HEK293T (cell line): ENCODE measurements at regions not wholly inside any gene's neighbourhood (a gene's known extent, or its start where the extent isn't known, plus 50 kb on each side); places are given as distances from the start of the nearest gene placed in this dataset.
A peak's percentile ranks its signal among the peaks of the same experiment; 100 is the strongest.

Source experiments
- CTCF ChIA-PET: fragments of 350-600 bp; formaldehyde crosslinking; extraction: SDS; loops from one replicate; lab custom pipeline; 2021; ENCODE audit warnings: antibody characterized with exemption, inconsistent platforms; lab: Yijun Ruan, JAX
- POLR2A ChIA-PET: fragments of 350-600 bp; formaldehyde crosslinking; extraction: SDS; loops from one replicate; lab custom pipeline; 2020; ENCODE audit warnings: antibody characterized with exemption, inconsistent platforms; lab: Yijun Ruan, JAX
- DNase-seq: peaks from one replicate; pipeline ENCODE4 v3.0.0; 2012; ENCODE audit warnings: mixed read lengths; ENCODE audit errors: extremely low spot score
- ARNT ChIP-seq: fragments of 450-650 bp; IDR thresholded peaks from 2 replicates; pipeline ENCODE4 v1.6.1; 2017; ENCODE audit warnings: mild to moderate bottlenecking
- BHLHE40 ChIP-seq: fragments of 450-650 bp; IDR thresholded peaks from 2 replicates; pipeline ENCODE4 v1.6.1; 2016; ENCODE audit warnings: mild to moderate bottlenecking, moderate library complexity, borderline replicate concordance
- CTBP1 ChIP-seq: fragments of 450-650 bp; IDR thresholded peaks from 2 replicates; pipeline ENCODE4 v1.6.1; 2016; ENCODE audit warnings: borderline replicate concordance
- ELF4 ChIP-seq: fragments of 450-650 bp; IDR thresholded peaks from 2 replicates; pipeline ENCODE4 v1.6.1; 2017; ENCODE audit warnings: antibody characterized with exemption
- FOXA1 ChIP-seq: fragments of 450-650 bp; IDR thresholded peaks from 2 replicates; pipeline ENCODE4 v1.6.1; 2016; ENCODE audit warnings: mild to moderate bottlenecking
- FOXK2 ChIP-seq: fragments of 450-650 bp; IDR thresholded peaks from 2 replicates; pipeline ENCODE4 v1.6.1; 2016; ENCODE audit warnings: mild to moderate bottlenecking
- FOXM1 ChIP-seq: fragments of 450-650 bp; IDR thresholded peaks from 2 replicates; pipeline ENCODE4 v1.6.1; 2017; ENCODE audit warnings: mild to moderate bottlenecking, borderline replicate concordance
- HDGF ChIP-seq: fragments of 450-650 bp; IDR thresholded peaks from 2 replicates; pipeline ENCODE4 v1.6.1; 2017; ENCODE audit warnings: antibody characterized with exemption, borderline replicate concordance
- L3MBTL2 ChIP-seq: fragments of 450-650 bp; conservative IDR thresholded peaks from 2 replicates; pipeline ENCODE4 v1.6.1; 2016; ENCODE audit warnings: mild to moderate bottlenecking
- LEF1 ChIP-seq: fragments of 450-650 bp; IDR thresholded peaks from 2 replicates; pipeline ENCODE4 v1.6.1; 2017; ENCODE audit warnings: mild to moderate bottlenecking, borderline replicate concordance
- NFRKB ChIP-seq: fragments of 450-650 bp; IDR thresholded peaks from 2 replicates; pipeline ENCODE4 v1.6.1; 2016; ENCODE audit warnings: mild to moderate bottlenecking, moderate library complexity
- SP1 ChIP-seq: fragments of 450-650 bp; IDR thresholded peaks from 2 replicates; pipeline ENCODE4 v1.6.1; 2017
- SUZ12 ChIP-seq: fragments of 450-650 bp; IDR thresholded peaks from 2 replicates; pipeline ENCODE4 v1.6.1; 2016; ENCODE audit warnings: mild to moderate bottlenecking
- TARDBP ChIP-seq: fragments of 450-650 bp; IDR thresholded peaks from 2 replicates; pipeline ENCODE4 v1.6.1; 2016
- ZNF384 ChIP-seq: fragments of 450-650 bp; IDR thresholded peaks from 2 replicates; pipeline ENCODE4 v1.6.1; 2016
- TF ChIP-seq, protein P1 (sequence below): fragments of 450-650 bp; IDR thresholded peaks from 2 replicates; pipeline ENCODE4 v1.6.1; 2016

DNA sequence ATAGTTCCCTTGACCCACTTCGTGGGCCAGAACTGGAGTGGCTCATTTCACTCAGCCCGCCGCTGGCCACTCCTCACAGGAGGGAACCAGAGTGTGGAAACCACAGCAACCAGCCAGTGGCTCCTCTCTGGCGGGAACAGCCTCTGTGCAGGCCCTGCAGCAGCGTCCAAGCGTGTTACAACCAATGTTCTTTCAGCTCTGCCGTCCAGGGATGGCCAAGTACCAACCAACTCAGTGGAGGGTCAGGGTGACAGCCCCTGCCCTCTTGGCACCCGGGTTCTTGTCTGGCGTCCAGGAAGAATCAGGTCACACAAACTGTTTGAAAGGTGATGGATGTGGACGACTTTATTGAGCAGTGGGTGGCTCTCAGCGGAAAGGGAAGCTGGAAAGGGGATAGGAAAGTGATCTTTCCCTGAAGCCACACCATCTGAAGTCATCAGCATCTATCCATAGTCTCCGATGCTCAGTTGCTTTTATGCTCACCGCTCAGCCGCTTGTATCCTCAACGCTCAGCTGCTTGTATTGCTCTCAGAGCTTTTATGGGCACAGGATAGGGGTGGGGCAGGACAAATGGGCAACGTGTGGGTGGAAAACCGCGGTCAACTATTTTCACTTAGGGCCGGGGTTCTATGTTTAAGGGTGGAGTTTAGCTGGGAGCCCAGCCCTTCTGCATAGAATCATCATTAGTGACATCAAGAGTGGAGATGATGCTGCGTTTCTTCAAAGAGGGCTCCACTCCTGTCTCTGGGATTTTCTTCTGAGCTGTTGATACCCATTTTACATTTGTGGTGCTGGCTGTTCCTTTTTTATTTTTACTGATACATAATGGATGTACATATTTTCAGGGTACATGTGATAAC, 250.2 kb downstream of the RRAGC start:
- POLR2A ChIA-PET = no interaction called here
- no peak for DNase-seq
- CTCF ChIA-PET = interaction anchor here (0.6 to 1.1 kb wide), 8 partner anchors 8 to 569 kb away, joined by 3 to 7 read pairs (median 4); no protein-coding TSS in a partner anchor
- TF ChIP-seq TARDBP (no peak), ELF4 (no peak), BHLHE40 (no peak), CTBP1 (no peak), L3MBTL2 (no peak), SP1 (no peak), ARNT (no peak), FOXK2 (no peak), FOXA1 (no peak), HDGF (no peak), FOXM1 (no peak), NFRKB (no peak), LEF1 (no peak), SUZ12 (no peak)
- TF ChIP-seq, protein P1, sequence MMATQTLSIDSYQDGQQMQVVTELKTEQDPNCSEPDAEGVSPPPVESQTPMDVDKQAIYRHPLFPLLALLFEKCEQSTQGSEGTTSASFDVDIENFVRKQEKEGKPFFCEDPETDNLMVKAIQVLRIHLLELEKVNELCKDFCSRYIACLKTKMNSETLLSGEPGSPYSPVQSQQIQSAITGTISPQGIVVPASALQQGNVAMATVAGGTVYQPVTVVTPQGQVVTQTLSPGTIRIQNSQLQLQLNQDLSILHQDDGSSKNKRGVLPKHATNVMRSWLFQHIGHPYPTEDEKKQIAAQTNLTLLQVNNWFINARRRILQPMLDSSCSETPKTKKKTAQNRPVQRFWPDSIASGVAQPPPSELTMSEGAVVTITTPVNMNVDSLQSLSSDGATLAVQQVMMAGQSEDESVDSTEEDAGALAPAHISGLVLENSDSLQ = no peak

DNA sequence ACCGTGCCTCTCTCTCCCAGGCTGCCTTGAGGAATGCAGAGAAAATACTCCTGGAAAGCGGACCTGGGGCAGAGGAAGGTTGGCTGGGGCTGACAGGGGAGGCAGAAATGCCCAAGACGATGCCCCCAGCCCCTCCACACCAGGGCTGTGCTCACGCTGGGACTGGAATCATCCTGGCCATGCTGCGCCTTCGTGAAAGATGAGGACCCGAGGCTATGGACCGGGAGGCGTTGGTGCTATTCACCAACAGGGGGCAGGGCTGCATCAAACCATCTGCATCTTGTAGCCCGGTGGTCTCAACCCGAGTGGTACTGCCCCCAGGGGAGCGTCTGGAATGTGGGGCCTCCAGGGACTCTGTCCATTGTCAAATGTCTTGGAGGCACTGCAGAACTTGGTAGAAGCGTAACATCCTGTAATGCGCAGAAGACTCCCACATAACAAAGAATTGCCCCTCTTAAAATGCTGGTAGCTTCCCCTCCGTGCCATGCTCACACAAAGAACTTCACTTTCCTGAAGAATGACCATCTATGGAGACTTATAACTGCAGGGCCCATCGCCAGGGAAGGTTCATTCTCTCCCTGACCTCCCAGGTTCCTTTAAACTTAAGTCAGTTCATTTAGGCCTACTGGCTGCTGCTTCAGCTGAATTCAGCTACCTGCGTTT, 251.2 kb downstream of the RRAGC start:
- CTCF ChIA-PET = interaction anchor here (0.7 to 1.0 kb wide), 6 partner anchors 9 to 217 kb away, joined by 3 to 6 read pairs (median 3); no protein-coding TSS in a partner anchor
- peak; percentile 77 for DNase-seq
- POLR2A ChIA-PET = no interaction called here
- TF ChIP-seq FOXA1 (no peak), SP1 (no peak), TARDBP (no peak), BHLHE40 (no peak), ZNF384 (no peak), L3MBTL2 (no peak), FOXM1 (no peak), LEF1 (no peak), NFRKB (no peak), FOXK2 (no peak)

DNA sequence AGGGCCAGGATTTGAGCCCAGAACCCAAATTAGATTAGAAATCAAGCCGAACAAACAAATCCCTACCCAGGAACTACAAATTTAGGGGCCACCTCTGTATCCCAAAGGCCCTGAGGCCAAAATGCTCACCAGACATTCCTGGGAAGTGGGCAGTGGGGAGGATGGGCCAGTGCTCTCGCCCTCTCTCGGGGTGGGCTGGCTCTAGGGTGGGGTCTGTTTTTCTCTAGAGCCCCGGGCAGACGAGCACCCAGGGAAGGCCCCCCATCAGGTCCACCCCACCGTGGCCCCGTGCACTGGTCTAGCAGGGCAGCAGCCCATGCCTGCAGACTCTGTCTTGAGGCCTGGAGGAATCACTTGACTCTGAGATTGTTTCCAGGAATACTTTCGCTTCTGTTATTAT, 252.0 kb downstream of the RRAGC start:
- POLR2A ChIA-PET = no interaction called here
- TF ChIP-seq BHLHE40 (no peak), FOXM1 (no peak), TARDBP (no peak), ARNT (no peak), FOXA1 (no peak), CTBP1 (no peak), L3MBTL2 (no peak), NFRKB (no peak), HDGF (no peak), FOXK2 (no peak)
- TF ChIP-seq, protein P1 = no peak
- CTCF ChIA-PET = no interaction called here
- no peak for DNase-seq

DNA sequence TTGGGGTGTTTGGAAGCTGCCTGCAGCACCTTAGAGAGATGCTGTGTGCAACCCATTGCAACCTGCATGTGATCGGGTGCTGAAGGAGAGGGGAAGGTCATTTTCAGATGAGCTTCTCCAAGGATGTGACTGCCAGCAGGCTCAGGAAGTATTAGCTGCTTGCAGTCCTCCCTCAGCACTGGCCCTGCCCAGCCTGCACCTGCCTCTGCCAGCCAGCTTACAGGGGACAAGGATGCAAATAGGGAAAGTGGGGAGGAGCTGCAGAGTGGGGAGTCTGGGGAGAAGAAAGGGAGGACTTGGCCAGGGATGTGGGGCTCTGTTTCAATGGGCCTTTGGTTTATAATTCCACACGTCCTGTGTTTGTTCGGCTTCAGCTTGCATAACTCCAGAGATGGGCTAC, 254.5 kb downstream of the RRAGC start:
- no peak for TF ChIP-seq SUZ12
- TF ChIP-seq SP1 = no peak
- TF ChIP-seq HDGF = no peak
- TF ChIP-seq L3MBTL2 = no peak
- no peak for TF ChIP-seq ZNF384
- ChIA-PET CTCF (no interaction called here), POLR2A (interaction anchor here (0.9 to 1.0 kb wide), 2 partner anchors 9 to 213 kb away, joined by 3 read pairs; no protein-coding TSS in a partner anchor)
- no peak for DNase-seq

DNA sequence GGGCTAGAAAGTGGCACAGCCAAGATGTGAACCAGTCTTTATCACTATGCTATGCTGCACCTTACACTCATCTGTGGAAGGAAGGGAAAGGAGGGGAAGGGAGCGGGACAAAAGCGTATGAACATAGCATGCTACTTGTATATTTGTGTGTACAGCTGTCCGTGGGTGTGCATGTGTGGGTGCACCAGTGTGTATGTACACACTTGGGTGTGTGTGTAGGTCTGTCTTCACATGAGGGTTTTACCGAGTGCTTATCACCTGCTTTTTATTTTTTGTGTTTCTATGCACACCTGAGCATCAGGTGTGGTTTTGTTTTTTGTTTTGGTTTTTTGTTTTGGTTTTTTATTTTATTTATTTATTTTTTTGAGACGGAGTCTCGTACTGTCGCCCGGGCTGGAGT, 255.7 kb downstream of the RRAGC start:
- CTCF ChIA-PET = no interaction called here
- TF ChIP-seq HDGF (no peak), ARNT (no peak)
- DNase-seq = no peak
- POLR2A ChIA-PET = no interaction called here

DNA sequence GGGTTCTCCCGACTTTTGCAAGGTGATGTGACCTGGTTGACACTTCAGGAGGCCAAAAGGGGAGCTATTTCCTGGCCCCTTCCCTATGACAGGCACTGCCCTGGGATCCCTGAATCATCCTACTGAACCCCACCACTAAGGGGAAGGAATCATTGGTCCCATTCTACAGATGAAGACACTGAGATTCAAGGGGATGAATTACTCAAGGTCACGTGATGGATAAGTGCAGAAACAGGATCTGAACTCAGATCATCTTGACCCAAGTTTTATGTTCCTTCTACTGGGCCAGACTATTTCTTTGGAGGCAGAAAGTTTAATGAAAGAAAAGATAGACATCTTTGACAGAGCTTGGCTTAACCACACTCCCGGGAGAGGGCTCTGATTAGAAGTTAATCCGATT, 258.7 kb downstream of the RRAGC start:
- TF ChIP-seq NFRKB (no peak), TARDBP (no peak), ELF4 (no peak)
- ChIA-PET POLR2A (no interaction called here), CTCF (no interaction called here)
- no peak for DNase-seq

DNA sequence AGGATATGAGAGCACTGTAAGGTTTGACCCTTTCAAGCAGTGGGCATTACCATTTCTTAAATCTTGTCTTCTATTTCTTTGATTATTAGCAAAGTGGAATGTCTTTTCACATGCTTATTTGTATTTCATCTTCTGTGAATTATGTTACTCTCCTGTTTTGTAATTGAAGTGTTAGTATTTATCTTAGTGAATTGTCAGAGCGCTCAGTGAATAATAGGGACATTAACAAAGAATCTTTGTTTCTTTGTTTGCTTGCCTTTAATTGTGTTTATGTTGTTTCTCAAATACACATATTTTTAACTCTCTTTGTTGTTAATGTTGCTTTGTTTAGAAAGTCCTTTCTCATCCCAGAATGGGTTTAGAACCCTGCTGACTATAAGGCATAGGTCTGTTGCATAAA, 259.3 kb downstream of the RRAGC start:
- ChIA-PET POLR2A (no interaction called here), CTCF (no interaction called here)
- TF ChIP-seq CTBP1 (no peak), L3MBTL2 (no peak), LEF1 (no peak), BHLHE40 (no peak), NFRKB (no peak), FOXA1 (no peak), ZNF384 (no peak), ELF4 (no peak), HDGF (no peak), FOXK2 (no peak), SP1 (no peak), TARDBP (no peak), SUZ12 (no peak), ARNT (no peak), FOXM1 (no peak)
- TF ChIP-seq, protein P1 = no peak
- no peak for DNase-seq
